ENCODE measurements at regions not wholly inside any gene's neighbourhood (a gene's known extent, or its start where the extent isn't known, plus 50 kb on each side); places are given as distances from the start of the nearest gene placed in this dataset.

- TF ChIP-seq KLF1 (tag; IDR thresholded peaks at IDR 0.05) (no peak), HMG20A (CRISPR knock-in tag; conservative IDR thresholded peaks at IDR 0.05) (no peak), HOMEZ (CRISPR knock-in tag; IDR thresholded peaks at IDR 0.05) (no peak), MYNN (IDR thresholded peaks at IDR 0.05) (no peak), MYNN (CRISPR knock-in tag; IDR thresholded peaks at IDR 0.05) (no peak), MBD2 (IDR thresholded peaks at IDR 0.05; ENCODE audit: borderline replicate concordance, low read depth) (no peak)
- no peak overlapping the region for H2AFZ ChIP-seq (ENCODE audit: low read depth, low read length)
- no TSS peak for BruUV-seq (replicated peaks)
- H3K4me2 ChIP-seq (ENCODE audit: insufficient read depth, low read length), result no peak overlapping the region
- ChIA-PET CTCF (ENCODE audit: low intra/inter-chr PET ratio) (no interaction called here), POLR2A (interaction anchor here (1.3 kb wide), 1 partner anchor 17 kb away, joined by 4 read pairs; no protein-coding TSS in a partner anchor)
- no peak overlapping the region for H3K9ac ChIP-seq (ENCODE audit: insufficient read depth in 1 of 2, low read depth in 2 of 2, low read length in 2 of 2)
- no peaks in the 10 kb centered on the region for H3K4me1 ChIP-seq (replicated peaks in 1 of 2; ENCODE audit: control insufficient read depth in 2 of 2, insufficient read depth in 2 of 2, low read length in 2 of 2)
- WGBS (ENCODE audit: insufficient coverage, low coverage, missing lambda C conversion rate), result 0% methylated on average over 4 of the region's 4 CpGs
- H3K9me1 ChIP-seq (ENCODE audit: control insufficient read depth, insufficient read depth, low read length), result no peaks in the 10 kb centered on the region
- in situ Hi-C loops (cut with MboI), result no loop called here
- intact Hi-C loops (cut with micrococcal nuclease), result no loop called here
- FAIRE-seq, result no peak
- H4K20me1 ChIP-seq (replicated peaks; ENCODE audit: control insufficient read depth, insufficient read depth, low read length), result no peaks in the 10 kb centered on the region
- no peaks in the 10 kb centered on the region for H3K27me3 ChIP-seq (ENCODE audit: control insufficient read depth in 2 of 2, insufficient read depth in 2 of 2, low read length in 2 of 2)
- no peak overlapping the region for H3K27ac ChIP-seq (ENCODE audit: extremely low read depth, low read depth, low read length)
- ATAC-seq, result no peak
- H3K36me3 ChIP-seq (ENCODE audit: control insufficient read depth, insufficient read depth, low read length), result no peaks in the 10 kb centered on the region
- no peaks in the 10 kb centered on the region for H3K79me2 ChIP-seq (ENCODE audit: control insufficient read depth, insufficient read depth, low read length)
- no peaks in the 10 kb centered on the region for H3K9me3 ChIP-seq (replicated peaks; ENCODE audit: control insufficient read depth, insufficient read depth, low read depth, low read length)
- DNase-seq (ENCODE audit: extremely low read depth in 1 of 4, low spot score in 3 of 4), result no peak
- H3K4me3 ChIP-seq, result no peak overlapping the region
Observed at GRCh38 chr2:84144345-84144744, 314.7 kb downstream of the SUCLG1 start.

- Histone ChIP-seq H3K4me3 (no peak overlapping the region), H3K36me3 (ENCODE audit: control insufficient read depth, insufficient read depth, low read length) (no peaks in the 10 kb centered on the region), H3K79me2 (ENCODE audit: control insufficient read depth, insufficient read depth, low read length) (no peaks in the 10 kb centered on the region), H3K4me1 (replicated peaks in 1 of 2; ENCODE audit: control insufficient read depth in 2 of 2, insufficient read depth in 2 of 2, low read length in 2 of 2) (no peaks in the 10 kb centered on the region), H3K27ac (ENCODE audit: extremely low read depth, low read depth, low read length) (no peak overlapping the region), H4K20me1 (replicated peaks; ENCODE audit: control insufficient read depth, insufficient read depth, low read length) (no peaks in the 10 kb centered on the region), H3K9ac (ENCODE audit: insufficient read depth in 1 of 2, low read depth in 2 of 2, low read length in 2 of 2) (no peak overlapping the region), H3K9me3 (replicated peaks; ENCODE audit: control insufficient read depth, insufficient read depth, low read depth, low read length) (no peaks in the 10 kb centered on the region), H3K9me1 (ENCODE audit: control insufficient read depth, insufficient read depth, low read length) (no peaks in the 10 kb centered on the region), H3K4me2 (ENCODE audit: insufficient read depth, low read length) (no peak overlapping the region), H3K27me3 (ENCODE audit: control insufficient read depth in 2 of 2, insufficient read depth in 2 of 2, low read length in 2 of 2) (no peaks in the 10 kb centered on the region), H2AFZ (ENCODE audit: low read depth, low read length) (no peak overlapping the region)
- in situ Hi-C loops (cut with MboI) (no loop called here), intact Hi-C loops (cut with micrococcal nuclease) (no loop called here)
- ChIA-PET CTCF (ENCODE audit: low intra/inter-chr PET ratio) (no interaction called here), POLR2A (interaction anchor here (1.1 kb wide), 1 partner anchor 38 kb away, joined by 3 read pairs; no protein-coding TSS in a partner anchor)
- WGBS (ENCODE audit: insufficient coverage, low coverage, missing lambda C conversion rate), result 0% methylated on average over 3 of the region's 3 CpGs
- ATAC-seq (no peak), DNase-seq (ENCODE audit: extremely low read depth in 1 of 4, low spot score in 3 of 4) (no peak), FAIRE-seq (no peak)
- no peak for TF ChIP-seq MEF2A (IDR thresholded peaks at IDR 0.05; ENCODE audit: control insufficient read depth, low read depth, low read length)
- no peak for TF ChIP-seq RBM22 (IDR thresholded peaks at IDR 0.05; ENCODE audit: low read depth, low read length, poor library complexity, severe bottlenecking)
- TF ChIP-seq GTF2F1 (IDR thresholded peaks at IDR 0.05; ENCODE audit: low read depth, low read length), result no peak
- no TSS peak for BruUV-seq (replicated peaks)
Observed at GRCh38 chr2:84137034-84137433, 322.0 kb downstream of the SUCLG1 start.
